Stromal cell of bone marrow (primary cell): ENCODE measurements at regions not wholly inside any gene's neighbourhood (a gene's known extent, or its start where the extent isn't known, plus 50 kb on each side); places are given as distances from the start of the nearest gene placed in this dataset.
"Not testable (repeated sequence)": the region's sequence is repeated elsewhere in the genome, so short reads cannot be mapped to it uniquely, and the experiment has no call there.

Experiments
- DNase-seq: peaks from one replicate; pipeline ENCODE4 v3.0.0-alpha.2; 2012; ENCODE audit warnings: low read depth

- DNase-seq: no peak
These were observed 511.8 kb upstream of the FOXG1 start for GRCh38 chr14:28254768-28255167.

DNA sequence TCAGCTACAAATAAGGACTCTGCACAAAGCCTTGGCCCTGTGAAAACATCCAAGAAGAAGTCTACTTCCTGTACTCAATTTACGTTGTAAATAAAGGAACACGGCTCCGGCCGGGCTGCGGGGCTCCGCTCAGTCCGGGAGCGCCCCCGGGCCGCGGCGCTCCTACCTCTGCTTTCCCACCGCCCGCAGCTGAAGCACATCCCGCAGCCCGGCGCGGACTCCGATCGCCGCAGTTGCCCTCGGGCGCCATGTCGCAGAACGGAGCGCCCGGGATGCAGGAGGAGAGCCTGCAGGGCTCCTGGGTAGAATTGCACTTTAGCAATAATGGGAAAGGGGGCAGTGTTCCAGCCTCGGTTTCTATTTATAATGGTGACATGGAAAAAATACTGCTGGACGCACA, 502.3 kb upstream of the FOXG1 start:
- DNase-seq: no peak

DNA sequence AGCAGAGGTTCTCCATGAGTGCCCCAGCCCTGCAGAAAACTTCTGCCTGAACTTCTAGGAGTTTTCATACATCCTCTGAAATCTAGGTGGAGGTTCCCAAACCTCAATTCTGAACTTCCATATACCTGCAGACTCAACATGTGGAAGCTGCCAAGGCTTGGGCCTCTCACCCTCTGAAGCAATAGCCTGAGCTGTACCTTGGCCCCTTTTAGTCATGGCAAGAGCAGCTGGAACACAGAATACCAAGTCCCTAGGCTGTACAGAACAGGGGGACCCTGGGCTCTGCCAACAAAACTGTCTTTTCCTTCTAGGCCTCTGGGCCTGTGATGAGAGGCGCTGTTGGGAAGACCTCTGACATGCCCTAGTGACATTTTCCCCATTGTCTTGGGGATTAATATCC, 494.3 kb upstream of the FOXG1 start:
- no peak for DNase-seq

GRCh38 chr14:28280530-28280929, 486.1 kb upstream of the FOXG1 start:
- no peak for DNase-seq

DNA sequence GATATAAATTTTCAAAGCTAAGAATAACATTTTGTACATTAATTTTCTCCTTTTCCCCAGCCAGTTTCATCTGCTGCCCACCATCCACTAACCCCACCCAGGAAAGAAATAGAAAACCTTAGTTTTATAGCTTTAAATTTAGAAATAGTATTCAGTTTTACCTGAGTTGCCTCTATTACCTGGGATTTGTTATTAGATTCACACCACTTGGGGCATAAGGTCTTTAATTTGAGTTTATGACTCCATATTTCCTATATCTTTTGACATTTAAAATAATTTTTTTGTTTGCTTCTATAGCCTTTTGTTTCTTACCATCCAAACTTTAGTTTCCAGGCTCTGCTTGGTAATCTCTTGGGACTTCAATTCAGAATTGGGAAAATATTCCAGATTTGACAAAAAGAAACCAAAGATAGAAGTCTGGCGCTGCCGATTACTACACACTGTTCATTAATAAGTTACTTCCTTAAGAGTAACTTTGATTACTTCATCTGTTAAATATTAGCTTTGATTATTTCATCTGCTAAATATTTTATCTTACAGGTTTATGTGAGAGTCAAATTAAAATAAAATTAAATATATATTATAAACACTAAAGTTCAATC, 485.5 kb upstream of the FOXG1 start:
- no peak for DNase-seq

DNA sequence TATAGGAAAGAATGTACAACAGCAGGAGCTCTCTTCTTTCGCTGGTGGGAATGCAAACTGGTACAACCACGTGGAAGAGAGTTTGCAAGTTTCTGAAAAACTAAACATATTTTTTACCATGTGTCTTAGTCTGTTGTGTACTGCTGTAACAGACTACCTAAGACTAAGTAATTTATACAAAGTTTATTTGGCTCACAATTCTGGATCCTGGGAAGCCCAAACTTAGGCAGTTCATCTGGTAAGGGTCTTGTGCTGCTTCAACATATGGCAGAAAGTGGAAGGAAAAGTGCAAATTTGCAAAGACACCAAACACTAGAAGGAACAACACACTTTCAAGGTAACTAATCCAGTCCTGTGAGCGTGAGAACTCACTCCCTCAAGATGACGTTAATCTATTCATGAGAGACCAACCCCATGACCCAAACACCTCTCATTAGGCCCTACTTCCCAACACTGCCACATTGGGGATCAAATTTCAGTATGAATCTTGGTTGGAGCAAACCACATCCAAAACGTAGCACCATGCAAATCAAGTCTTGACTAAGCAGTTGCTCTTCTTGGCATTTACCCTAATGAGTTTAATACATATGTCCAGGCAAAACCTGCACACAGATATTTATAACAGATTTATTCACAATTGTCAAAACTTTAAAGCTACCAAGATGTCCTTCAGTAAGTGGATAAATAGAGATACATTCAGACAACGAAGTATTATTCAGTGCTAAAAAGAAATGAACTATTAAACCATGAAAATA, 481.9 kb upstream of the FOXG1 start:
- DNase-seq: no peak

DNA sequence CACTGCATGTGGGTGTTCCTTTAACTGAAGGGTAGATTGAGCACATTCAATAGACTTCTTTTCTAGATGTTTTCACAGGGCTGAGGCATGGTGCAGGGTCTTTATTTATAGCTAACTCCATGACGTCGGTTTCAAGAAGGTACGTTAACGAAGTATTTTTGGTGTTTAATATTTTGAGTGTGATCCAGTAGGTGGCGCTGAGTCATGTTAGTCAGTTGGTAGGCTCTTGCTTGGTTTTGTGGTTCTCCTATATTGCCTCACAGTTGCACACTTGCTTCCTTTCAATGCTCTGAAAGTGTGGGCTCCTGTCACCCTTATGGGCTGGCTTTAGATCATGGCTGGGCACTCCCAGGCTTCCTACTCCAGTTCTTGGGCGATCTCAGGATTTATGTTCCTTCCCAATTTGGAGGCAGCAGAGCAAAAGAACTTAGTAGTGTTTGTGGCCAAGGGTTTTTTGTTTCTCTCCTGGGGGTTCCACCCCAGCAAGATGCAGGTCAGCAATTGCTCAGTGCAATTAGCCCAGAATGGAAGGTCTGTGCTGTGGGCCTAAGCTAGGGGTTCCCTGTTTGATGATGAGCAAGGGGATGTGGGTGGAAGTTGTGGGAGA, 471.6 kb upstream of the FOXG1 start:
- no peak for DNase-seq

GRCh38 chr14:28297559-28297958, 469.0 kb upstream of the FOXG1 start:
- no peak for DNase-seq

GRCh38 chr14:28298156-28298555, 468.4 kb upstream of the FOXG1 start:
- no peak for DNase-seq

DNA sequence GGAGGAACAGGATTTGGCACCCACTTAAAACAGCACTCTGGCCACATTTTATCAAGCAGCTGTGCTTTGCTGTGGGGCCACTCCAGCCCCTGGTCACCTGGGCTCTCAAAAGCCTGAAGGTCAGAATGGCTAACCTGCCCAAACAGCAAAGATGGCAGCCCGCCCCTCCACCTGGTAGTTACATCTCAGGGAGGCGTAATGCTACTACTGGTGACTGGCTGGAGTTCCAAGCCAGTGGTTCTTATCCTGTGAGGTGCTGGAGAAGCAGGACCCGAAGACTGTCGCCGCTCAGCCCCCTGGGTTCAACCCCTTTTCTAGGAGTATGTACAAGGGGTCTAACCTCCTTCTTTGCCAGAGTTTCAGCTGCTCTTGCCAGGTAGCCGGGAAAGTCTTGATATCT, 467.4 kb upstream of the FOXG1 start:
- DNase-seq: no peak

DNA sequence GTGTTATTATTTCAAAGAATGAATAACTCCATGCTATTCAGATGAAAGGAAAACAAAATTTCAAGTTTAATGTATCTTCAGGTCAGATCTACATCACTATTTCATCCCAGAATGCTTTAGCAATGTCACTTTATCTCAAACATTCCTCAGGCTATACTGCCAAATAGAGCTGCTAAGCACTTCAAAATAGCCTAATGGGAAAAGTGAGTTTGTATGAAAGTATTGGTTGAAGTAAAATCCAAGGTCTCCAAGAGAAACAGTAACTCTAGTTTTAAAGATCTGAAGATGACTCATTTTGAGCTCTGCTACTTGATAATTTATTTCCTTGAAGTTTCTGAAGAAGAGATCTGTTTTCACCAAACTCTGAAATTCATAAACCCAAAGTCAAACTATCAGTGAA, 466.2 kb upstream of the FOXG1 start:
- no peak for DNase-seq

DNA sequence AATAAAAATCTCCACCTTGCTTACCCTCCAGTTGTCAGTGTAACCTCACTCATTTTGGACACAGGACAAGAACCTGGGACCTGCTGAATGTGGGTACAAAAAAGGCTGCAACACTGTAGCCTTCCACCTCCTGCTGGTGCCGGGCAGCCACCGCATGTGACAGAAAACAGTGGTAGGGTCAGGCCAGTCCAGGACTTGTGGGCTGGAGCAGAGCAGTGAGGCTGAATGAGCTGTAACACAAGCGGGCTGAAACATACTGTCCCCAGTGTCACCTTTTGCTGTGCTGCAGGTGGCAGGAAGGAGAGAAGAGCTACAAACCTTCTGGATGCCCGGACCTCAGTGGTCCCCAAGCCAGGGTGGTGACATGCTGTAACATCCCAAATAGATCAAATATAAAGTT, 465.4 kb upstream of the FOXG1 start:
- no peak for DNase-seq

DNA sequence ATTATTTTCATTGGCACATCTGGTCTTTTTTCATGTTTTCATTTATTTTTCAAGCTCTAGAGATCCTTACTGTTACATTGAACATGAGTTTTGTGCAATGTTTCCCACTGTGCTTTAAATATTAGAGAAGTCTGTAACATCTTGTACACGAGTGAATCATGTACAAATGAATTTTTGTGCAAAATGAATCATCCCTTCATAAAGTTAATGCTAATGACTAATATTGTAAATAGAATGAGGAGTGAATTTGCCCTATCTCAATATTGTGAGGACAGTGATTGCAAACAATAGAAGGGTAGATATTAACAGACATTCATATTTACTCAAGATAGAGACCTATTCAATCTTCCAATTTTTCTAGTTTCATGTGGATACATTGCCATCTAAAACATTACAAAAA, 463.3 kb upstream of the FOXG1 start:
- no peak for DNase-seq

- no peak for DNase-seq
These were observed 460.6 kb upstream of the FOXG1 start for GRCh38 chr14:28305938-28306337.

DNA sequence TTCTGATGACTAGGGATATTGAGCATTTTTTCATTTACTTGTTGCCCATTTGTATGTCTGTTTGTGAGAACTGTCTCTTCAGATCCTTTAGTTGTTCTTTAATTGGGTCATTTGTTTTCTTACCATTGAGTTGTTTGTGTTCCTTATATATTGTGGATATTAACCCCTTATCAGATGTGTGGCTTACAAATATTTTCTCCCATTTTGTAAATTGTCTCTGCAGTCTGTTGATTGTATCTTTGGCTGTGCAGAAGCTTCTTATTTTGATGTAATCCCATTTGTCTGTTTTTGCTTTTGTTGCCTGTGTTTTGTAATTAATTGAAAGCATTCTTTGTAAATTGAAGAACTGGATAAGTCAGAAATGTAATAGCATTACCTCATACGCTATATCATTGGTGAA, 459.1 kb upstream of the FOXG1 start:
- no peak for DNase-seq

GRCh38 chr14:28308734-28309133, 457.9 kb upstream of the FOXG1 start:
- no peak for DNase-seq

DNA sequence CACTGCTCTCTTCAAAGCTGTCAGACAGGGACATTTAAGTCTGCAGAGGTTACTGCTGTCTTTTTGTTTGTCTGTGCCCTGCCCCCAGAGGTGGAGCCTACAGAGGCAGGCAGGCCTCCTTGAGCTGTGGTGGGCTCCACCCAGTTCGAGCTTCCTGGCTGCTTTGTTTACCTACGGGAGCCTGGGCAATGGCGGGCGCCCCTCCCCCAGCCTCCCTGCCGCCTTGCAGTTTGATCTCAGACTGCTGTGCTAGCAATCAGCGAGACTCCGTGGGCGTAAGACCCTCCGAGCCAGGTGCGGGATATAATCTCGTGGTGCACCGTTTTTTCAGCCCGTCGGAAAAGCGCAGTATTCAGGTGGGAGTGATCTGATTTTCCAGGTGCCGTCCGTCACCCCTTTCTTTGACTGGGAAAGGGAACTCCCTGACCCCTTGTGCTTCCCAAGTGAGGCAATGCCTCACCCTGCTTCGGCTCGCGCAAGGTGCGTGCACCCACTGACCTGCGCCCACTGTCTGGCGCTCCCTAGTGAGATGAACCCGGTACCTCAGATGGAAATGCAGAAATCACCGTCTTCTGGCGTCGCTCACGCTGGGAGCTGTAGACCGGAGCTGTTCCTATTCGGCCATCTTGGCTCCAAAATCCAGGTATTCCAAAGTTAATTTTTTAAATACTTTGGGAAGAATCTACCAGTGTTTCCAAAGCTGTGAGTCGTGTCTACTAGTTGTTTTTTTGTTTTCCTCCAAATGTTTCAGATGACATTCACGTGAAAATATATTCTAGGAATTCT, 448.5 kb upstream of the FOXG1 start:
- DNase-seq: not testable (repeated sequence)

DNA sequence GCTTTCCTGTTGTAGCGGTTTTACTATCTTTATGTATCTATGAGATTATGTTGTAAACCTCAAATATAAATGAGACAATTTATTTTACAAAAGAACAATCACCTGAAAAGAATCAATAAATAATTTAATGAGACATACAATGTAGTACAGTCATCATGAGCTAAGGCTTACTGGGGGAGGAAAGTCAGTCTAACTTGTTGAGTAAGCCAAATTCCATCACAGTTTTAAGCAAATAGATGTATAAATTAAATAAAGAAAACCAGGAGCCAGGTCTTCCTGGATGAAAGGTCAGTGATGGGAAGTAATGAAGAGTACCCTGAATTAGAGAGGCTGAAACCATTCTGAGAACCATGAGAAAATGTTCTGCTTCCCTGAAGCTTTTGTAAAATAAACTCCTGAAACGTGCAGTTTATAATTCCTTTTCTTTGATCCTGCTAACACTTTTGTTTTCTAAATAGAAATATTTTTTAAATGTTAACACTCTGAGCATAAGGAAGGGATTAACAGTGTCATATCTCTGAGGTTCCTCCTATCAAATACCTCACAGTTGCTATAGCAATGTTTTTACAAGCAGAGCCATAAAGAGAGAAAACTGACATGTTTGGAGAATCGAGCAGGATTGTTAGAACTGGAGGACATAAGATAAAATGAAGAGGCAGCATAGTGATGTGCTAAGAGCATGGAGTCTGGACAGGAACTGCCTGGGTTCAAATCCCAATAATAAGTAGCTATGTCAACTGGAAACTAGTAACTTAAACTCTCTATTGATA, 444.9 kb upstream of the FOXG1 start:
- no peak for DNase-seq

GRCh38 chr14:28323366-28323765, 443.2 kb upstream of the FOXG1 start:
- no peak for DNase-seq

DNA sequence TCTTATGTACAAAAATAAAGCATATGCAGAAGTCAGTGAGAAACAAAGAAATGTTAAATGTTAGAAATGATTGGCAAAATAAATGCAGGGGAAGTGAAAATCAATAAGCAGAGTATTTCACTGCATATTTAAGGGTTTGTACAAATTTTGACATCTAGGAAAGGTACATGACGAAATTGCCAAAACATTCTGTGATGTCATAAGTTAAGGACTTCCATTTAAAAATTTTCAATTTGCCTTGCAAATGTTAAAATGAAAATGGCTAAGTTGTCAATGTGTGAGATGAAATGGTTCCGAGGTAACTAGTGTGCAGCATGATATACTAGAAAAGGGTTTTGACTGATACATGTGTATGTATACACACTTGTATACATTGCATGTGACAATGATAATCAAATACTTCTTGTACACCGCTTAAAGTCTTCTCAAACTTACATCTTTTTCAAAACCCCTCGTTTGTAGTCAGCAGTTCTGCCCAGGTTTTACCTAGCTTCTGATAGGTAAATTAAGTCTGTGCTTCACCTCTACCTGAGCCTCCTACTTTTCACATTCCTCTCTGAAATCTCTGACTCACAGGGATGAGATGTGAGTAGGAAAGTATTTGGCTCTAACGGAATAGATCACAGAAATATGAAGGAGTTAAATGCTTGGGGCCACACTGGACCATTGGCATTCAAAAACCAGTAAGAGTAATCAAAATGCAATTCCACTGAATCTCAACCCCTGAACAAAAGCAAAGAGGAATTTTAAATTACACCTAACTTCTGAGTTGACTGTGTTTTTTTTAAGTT, 442.4 kb upstream of the FOXG1 start:
- no peak for DNase-seq

GRCh38 chr14:28340816-28341215, 425.8 kb upstream of the FOXG1 start:
- DNase-seq: no peak
